Vagina (tissue), 2 donors: ENCODE measurements at regions not wholly inside any gene's neighbourhood (a gene's known extent, or its start where the extent isn't known, plus 50 kb on each side); places are given as distances from the start of the nearest gene placed in this dataset.

Experiments used
- CTCF ChIP-seq, 3 experiments: fragments of 450-650 bp in 2 of 3; fragments of 200-600 bp in 1 of 3; sonication (generic) in 1 of 3; IDR thresholded peaks; one replicate each; pipeline ENCODE4 v1.5.1; 2017 to 2019; ENCODE audit warnings: antibody characterized with exemption in 3 of 3, mild to moderate bottlenecking in 2 of 3, moderate library complexity in 2 of 3
- POLR2AphosphoS5 ChIP-seq, 2 donors: sonication (generic); formaldehyde crosslinking; IDR thresholded peaks; one replicate each; pipeline ENCODE4 v1.9.0; 2017; ENCODE audit warnings: antibody characterized with exemption in 2 of 2, mild to moderate bottlenecking in 2 of 2, low read depth in 1 of 2; ENCODE audit not compliant: insufficient read depth in 1 of 2

GRCh38 chrX:110578270-110578669, 217.3 kb downstream of the CHRDL1 start:
- TF ChIP-seq CTCF (IDR thresholded peaks at IDR 0.05) (no peak), POLR2AphosphoS5 (IDR thresholded peaks at IDR 0.05; ENCODE audit: insufficient read depth in 1 of 2, low read depth in 1 of 2) (no peak)
